Smooth muscle cell (in vitro differentiated cells): ENCODE measurements at regions not wholly inside any gene's neighbourhood (a gene's known extent, or its start where the extent isn't known, plus 50 kb on each side); places are given as distances from the start of the nearest gene placed in this dataset.

ENCODE experiments used
- DNase-seq: peaks from one replicate; lab custom pipeline; 2025; ENCODE audit not compliant: unreplicated experiment; lab: John Stamatoyannopoulos, UW
- H2AFZ ChIP-seq: fragments of 200-600 bp; sonication (generic); 2 replicates; pipeline ENCODE4 v1.6.0; 2016; ENCODE audit warnings: antibody characterized with exemption, low read depth, mild to moderate bottlenecking
- H3F3A ChIP-seq: fragments of 200-600 bp; sonication (generic); 2 replicates; pipeline ENCODE4 v1.6.0; 2017; ENCODE audit warnings: antibody characterized with exemption, low read depth
- H3K27ac ChIP-seq: fragments of 200-600 bp; sonication (generic); 2 replicates; pipeline ENCODE4 v1.5.1; 2016; ENCODE audit warnings: low read depth, mild to moderate bottlenecking
- H3K27me3 ChIP-seq: fragments of 200-600 bp; sonication (generic); 2 replicates; pipeline ENCODE4 v1.6.1; 2016; ENCODE audit warnings: low read depth, mild to moderate bottlenecking
- H3K36me3 ChIP-seq: fragments of 200-600 bp; sonication (generic); 2 replicates; pipeline ENCODE4 v1.5.1; 2016; ENCODE audit warnings: low read depth
- H3K4me1 ChIP-seq: fragments of 200-600 bp; sonication (generic); 2 replicates; pipeline ENCODE4 v1.5.1; 2016; ENCODE audit warnings: low read depth
- H3K4me2 ChIP-seq: fragments of 200-600 bp; sonication (generic); 2 replicates; pipeline ENCODE4 v1.6.0; 2016; ENCODE audit warnings: mild to moderate bottlenecking
- H3K4me3 ChIP-seq: fragments of 200-600 bp; sonication (generic); 2 replicates; pipeline ENCODE4 v1.5.1; 2016; ENCODE audit warnings: mild to moderate bottlenecking
- H3K79me2 ChIP-seq: fragments of 200-600 bp; sonication (generic); 2 replicates; pipeline ENCODE4 v1.6.0; 2016; ENCODE audit warnings: low read depth, mild to moderate bottlenecking
- H3K9ac ChIP-seq: fragments of 200-600 bp; sonication (generic); 2 replicates; pipeline ENCODE4 v1.6.0; 2016; ENCODE audit warnings: low read depth
- H3K9me3 ChIP-seq: fragments of 200-600 bp; sonication (generic); replicated peaks from 2 replicates; pipeline ENCODE4 v1.5.1; 2016; ENCODE audit warnings: low read depth
- H4K20me1 ChIP-seq: fragments of 200-600 bp; sonication (generic); 2 replicates; pipeline ENCODE4 v1.6.0; 2016; ENCODE audit warnings: low read depth
- CTCF ChIP-seq: fragments of 200-600 bp; sonication (generic); IDR thresholded peaks from 2 replicates; pipeline ENCODE4 v1.5.1; 2017; ENCODE audit warnings: borderline replicate concordance, mild to moderate bottlenecking, antibody characterized with exemption; ENCODE audit not compliant: insufficient read depth, poor library complexity, severe bottlenecking
- WGBS: methylation state at CpG from one replicate; pipeline ENCODE4 v1.1.7; 2016; ENCODE audit warnings: low lambda C conversion rate; 5-methylcytosine and 5-hydroxymethylcytosine counted together

- WGBS, result 94% methylated on average over 5 of the region's 5 CpGs
Measured at GRCh38 chr7:28348636-28349035, 63.7 kb upstream of the CREB5 start.

GRCh38 chr7:28349637-28350036 lies 62.7 kb upstream of the CREB5 start:
- no peak overlapping the region for H2AFZ ChIP-seq
- H3K4me1 ChIP-seq, result no peaks in the 10 kb centered on the region
- H3K36me3 ChIP-seq, result no peaks in the 10 kb centered on the region
- H3K9me3 ChIP-seq, result no peaks in the 10 kb centered on the region
- H3K4me3 ChIP-seq, result no peak overlapping the region
- no peaks in the 10 kb centered on the region for H3F3A ChIP-seq
- no peak overlapping the region for H3K4me2 ChIP-seq
- H3K79me2 ChIP-seq, result no peaks in the 10 kb centered on the region
- no peak for DNase-seq
- H3K27ac ChIP-seq, result no peak overlapping the region
- 100% methylated on average over 1 of the region's 1 CpG for WGBS
- H4K20me1 ChIP-seq, result no peaks in the 10 kb centered on the region
- H3K9ac ChIP-seq, result no peak overlapping the region
- no peak for TF ChIP-seq CTCF
- peaks cover 5% of the 10 kb centered on the region for H3K27me3 ChIP-seq

More at GRCh38 chr7:28348636-28349035, 63.7 kb upstream of the CREB5 start:
- no peak for TF ChIP-seq CTCF
- H3F3A ChIP-seq, result no peaks in the 10 kb centered on the region
- no peaks in the 10 kb centered on the region for H3K4me1 ChIP-seq
- peaks cover 5% of the 10 kb centered on the region for H3K27me3 ChIP-seq
- no peak overlapping the region for H3K4me3 ChIP-seq
- H3K9ac ChIP-seq, result no peak overlapping the region
- no peaks in the 10 kb centered on the region for H3K36me3 ChIP-seq
- H3K27ac ChIP-seq, result no peak overlapping the region
- H4K20me1 ChIP-seq, result no peaks in the 10 kb centered on the region
- no peak for DNase-seq
- no peaks in the 10 kb centered on the region for H3K79me2 ChIP-seq
- H3K9me3 ChIP-seq, result no peaks in the 10 kb centered on the region
- H2AFZ ChIP-seq, result no peak overlapping the region
- no peak overlapping the region for H3K4me2 ChIP-seq

GRCh38 chr7:28350662-28351061 lies 61.7 kb upstream of the CREB5 start:
- 80% methylated on average over 4 of the region's 4 CpGs for WGBS
- Histone ChIP-seq H3K27ac (no peak overlapping the region), H3K4me2 (no peak overlapping the region)

More at GRCh38 chr7:28350662-28351061, 61.7 kb upstream of the CREB5 start:
- no peak for TF ChIP-seq CTCF
- Histone ChIP-seq H3F3A (no peaks in the 10 kb centered on the region), H2AFZ (no peak overlapping the region), H4K20me1 (no peaks in the 10 kb centered on the region), H3K9me3 (no peaks in the 10 kb centered on the region), H3K27me3 (peaks cover 5% of the 10 kb centered on the region), H3K36me3 (no peaks in the 10 kb centered on the region), H3K4me1 (no peaks in the 10 kb centered on the region), H3K4me3 (no peak overlapping the region), H3K79me2 (no peaks in the 10 kb centered on the region), H3K9ac (no peak overlapping the region)
- DNase-seq, result no peak
